SK-N-SH treated with all-trans-retinoic acid at 6 μM for 48 hours (cell line): ENCODE measurements at regions not wholly inside any gene's neighbourhood (a gene's known extent, or its start where the extent isn't known, plus 50 kb on each side); places are given as distances from the start of the nearest gene placed in this dataset.

ENCODE experiments used
- ATAC-seq: fragments of 200-7000 bp; cut with Tn5 transposase; 3 replicates; pipeline ENCODE4 v1.9.1; 2020; ENCODE audit warnings: mild to moderate bottlenecking, moderate library complexity
- ARNTL ChIP-seq: fragments of 450-650 bp; formaldehyde crosslinking; IDR thresholded peaks from 2 replicates; pipeline ENCODE4 v1.5.0; 2020; ENCODE audit warnings: low read depth, mild to moderate bottlenecking, moderate library complexity, borderline replicate concordance
- CREB5 ChIP-seq: fragments of 250-450 bp; sonication (Bioruptor Pico); IDR thresholded peaks from 2 replicates; pipeline ENCODE4 v1.5.1; 2020; ENCODE audit warnings: low read depth, mild to moderate bottlenecking, moderate library complexity
- CSRNP3 ChIP-seq: fragments of 250-450 bp; sonication (Bioruptor Pico); IDR thresholded peaks from 2 replicates; pipeline ENCODE4 v1.5.1; 2021; ENCODE audit warnings: mild to moderate bottlenecking, moderate library complexity
- ESRRG ChIP-seq: fragments of 250-450 bp; sonication (Bioruptor Pico); IDR thresholded peaks from 2 replicates; pipeline ENCODE4 v1.6.1; 2021; ENCODE audit warnings: mild to moderate bottlenecking
- ISL1 ChIP-seq: fragments of 250-450 bp; sonication (Bioruptor Pico); IDR thresholded peaks from 2 replicates; pipeline ENCODE4 v2.1.2; 2022; ENCODE audit warnings: mild to moderate bottlenecking, moderate library complexity
- PATZ1 ChIP-seq: fragments of 250-450 bp; sonication (Bioruptor Pico); IDR thresholded peaks from 2 replicates; pipeline ENCODE4 v1.8.0; 2020; ENCODE audit warnings: mild to moderate bottlenecking, moderate library complexity, borderline replicate concordance
- POU6F1 ChIP-seq: fragments of 250-450 bp; sonication (Bioruptor Pico); IDR thresholded peaks from 2 replicates; pipeline ENCODE4 v1.8.0; 2021; ENCODE audit warnings: low read depth, mild to moderate bottlenecking, moderate library complexity, borderline replicate concordance
- PPARA ChIP-seq: fragments of 250-450 bp; sonication (Bioruptor Pico); IDR thresholded peaks from 2 replicates; pipeline ENCODE4 v1.5.0; 2020; ENCODE audit warnings: mild to moderate bottlenecking, borderline replicate concordance
- RARB ChIP-seq: fragments of 250-450 bp; sonication (Bioruptor Pico); IDR thresholded peaks from 2 replicates; pipeline ENCODE4 v1.8.0; 2021; ENCODE audit warnings: mild to moderate bottlenecking, moderate library complexity
- SNAI2 ChIP-seq: fragments of 250-450 bp; sonication (Bioruptor Pico); IDR thresholded peaks from 2 replicates; pipeline ENCODE4 v1.5.0; 2020; ENCODE audit warnings: mild to moderate bottlenecking, moderate library complexity
- TCF4 ChIP-seq: fragments of 250-450 bp; sonication (Bioruptor Pico); IDR thresholded peaks from 2 replicates; pipeline ENCODE4 v1.8.0; 2021; ENCODE audit warnings: mild to moderate bottlenecking, moderate library complexity, borderline replicate concordance
- TOX ChIP-seq: fragments of 250-450 bp; sonication (Bioruptor Pico); IDR thresholded peaks from 2 replicates; pipeline ENCODE4 v1.8.0; 2021; ENCODE audit warnings: mild to moderate bottlenecking, moderate library complexity, borderline replicate concordance
- TSHZ2 ChIP-seq: fragments of 250-450 bp; sonication (Bioruptor Pico); IDR thresholded peaks from 2 replicates; pipeline ENCODE4 v1.5.0; 2020; ENCODE audit warnings: mild to moderate bottlenecking, moderate library complexity
- ZC3H10 ChIP-seq: fragments of 250-450 bp; sonication (Bioruptor Pico); IDR thresholded peaks from 2 replicates; pipeline ENCODE4 v1.5.1; 2021; ENCODE audit warnings: mild to moderate bottlenecking, moderate library complexity
- ZFP3 ChIP-seq: fragments of 250-450 bp; sonication (Bioruptor Pico); IDR thresholded peaks from 2 replicates; pipeline ENCODE4 v1.5.0; 2020; ENCODE audit warnings: mild to moderate bottlenecking, moderate library complexity
- ZFP30 ChIP-seq: fragments of 450-650 bp; formaldehyde crosslinking; IDR thresholded peaks from 2 replicates; pipeline ENCODE4 v1.5.0; 2022; ENCODE audit warnings: mild to moderate bottlenecking, moderate library complexity
- ZNF565 ChIP-seq: fragments of 450-650 bp; formaldehyde crosslinking; conservative IDR thresholded peaks from 2 replicates; pipeline ENCODE4 v1.5.0; 2020; ENCODE audit warnings: low read depth, mild to moderate bottlenecking, moderate library complexity
- ZNF70 ChIP-seq: fragments of 450-650 bp; formaldehyde crosslinking; IDR thresholded peaks from 2 replicates; pipeline ENCODE4 v1.5.0; 2020; ENCODE audit warnings: mild to moderate bottlenecking, moderate library complexity
- ZNF8 ChIP-seq: fragments of 450-650 bp; formaldehyde crosslinking; IDR thresholded peaks from 2 replicates; pipeline ENCODE4 v1.5.0; 2020; ENCODE audit warnings: mild to moderate bottlenecking, moderate library complexity

DNA sequence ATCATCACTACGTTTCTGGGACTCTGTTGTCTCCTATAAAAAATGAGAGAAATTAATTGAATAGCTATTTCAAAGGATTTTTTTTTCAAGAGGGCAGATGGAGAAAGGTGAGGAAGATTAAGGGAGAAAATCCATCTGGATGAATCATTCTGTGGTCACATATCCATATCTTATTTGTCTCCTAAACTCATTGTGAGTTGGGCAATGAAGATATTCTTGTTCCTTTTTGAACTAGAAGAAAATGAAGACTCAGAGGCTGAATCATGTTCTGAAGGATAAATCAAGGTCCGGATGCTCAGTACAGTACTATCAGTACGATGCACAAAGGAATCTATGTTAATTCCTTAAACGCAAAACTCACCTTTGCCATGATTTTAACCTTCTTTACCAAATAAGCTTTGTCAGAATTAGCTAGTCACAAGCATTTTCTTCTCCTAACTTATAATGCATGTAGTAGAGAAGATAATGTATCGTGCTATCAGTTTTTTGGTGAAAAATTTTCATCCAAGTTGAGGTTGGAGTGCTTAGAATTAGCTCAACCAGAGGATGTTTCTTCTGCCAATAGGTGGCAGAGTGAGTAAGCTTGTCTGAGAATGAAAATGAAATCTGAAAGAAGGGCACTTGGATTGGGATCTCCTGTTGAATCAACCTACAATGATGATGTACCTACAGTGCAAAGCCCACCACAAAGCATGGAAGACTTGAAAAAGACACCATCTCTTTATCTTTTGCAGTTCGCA, 446.9 kb downstream of the KIF20B start (continued):
- no peak for TF ChIP-seq CSRNP3

GRCh38 chr10:90149563-90149962, 448.2 kb downstream of the KIF20B start:
- TF ChIP-seq TCF4: no peak
- no peak for TF ChIP-seq SNAI2
- TF ChIP-seq ARNTL (CRISPR knock-in tag): no peak
- no peak for TF ChIP-seq TOX
- TF ChIP-seq CREB5: no peak
- no peak for TF ChIP-seq PPARA (CRISPR knock-in tag)
- TF ChIP-seq ZFP30: no peak
- no peak for TF ChIP-seq ZFP3 (CRISPR knock-in tag)
- no peak for TF ChIP-seq ISL1 (CRISPR knock-in tag)
- no peak for ATAC-seq

- ATAC-seq: no peak
- no peak for TF ChIP-seq ESRRG
- TF ChIP-seq ISL1 (CRISPR knock-in tag): 0 out of 2 replicates have a peak, but pooled peaks have one; percentile 8
- TF ChIP-seq ZC3H10 (CRISPR knock-in tag): no peak
Measured at GRCh38 chr10:90162271-90162853, 461.0 kb downstream of the KIF20B start.

DNA sequence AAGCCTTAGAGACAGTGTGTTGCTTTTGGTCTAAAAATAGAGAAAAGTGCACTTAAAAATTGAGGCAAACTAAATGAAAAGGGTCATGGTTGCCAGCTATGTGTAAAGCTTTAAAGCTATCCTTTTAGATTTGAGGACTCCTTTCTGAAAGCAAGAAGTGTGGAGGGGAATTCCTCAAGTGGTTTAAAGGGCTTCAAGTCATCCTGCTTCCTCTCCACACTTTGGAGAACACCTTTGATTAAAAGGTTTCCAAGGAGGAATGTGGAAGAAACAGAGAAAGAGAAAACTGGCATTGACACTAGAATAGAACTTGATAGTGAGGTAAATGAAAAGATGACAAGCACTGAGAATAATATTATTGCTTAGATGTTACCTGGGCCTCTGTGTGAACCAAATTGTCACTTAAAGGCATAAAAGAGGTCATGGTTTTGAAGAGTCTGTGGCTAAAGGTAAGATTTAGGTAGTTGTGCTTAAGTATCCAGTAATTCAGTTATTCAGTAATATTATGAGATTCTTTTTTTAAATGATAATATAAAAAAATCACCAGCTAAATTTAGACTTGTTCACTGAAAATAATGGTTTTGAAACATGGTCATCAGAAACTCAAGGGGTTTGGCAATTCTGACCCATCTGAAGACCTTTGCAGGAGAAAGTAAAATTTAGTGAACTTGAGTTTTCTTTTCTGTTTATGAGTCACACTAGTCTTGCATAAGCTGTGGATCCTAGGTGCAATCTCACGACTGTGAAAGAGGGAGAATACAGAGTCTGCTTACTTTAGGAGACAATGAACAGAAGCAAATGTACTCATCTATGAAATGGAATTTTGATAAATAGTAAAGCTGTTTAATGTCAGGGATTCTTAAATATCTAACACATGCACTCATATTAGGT, 466.0 kb downstream of the KIF20B start:
- ATAC-seq: no peak
- TF ChIP-seq TSHZ2 (CRISPR knock-in tag) (no peak), TCF4 (no peak), POU6F1 (CRISPR knock-in tag) (no peak), RARB (no peak), PATZ1 (CRISPR knock-in tag) (no peak), ZNF8 (CRISPR knock-in tag) (no peak), TOX (no peak), ZNF565 (no peak), ZNF70 (no peak)
